Pons (tissue), 1 donor: ENCODE measurements at regions not wholly inside any gene's neighbourhood (a gene's known extent, or its start where the extent isn't known, plus 50 kb on each side); places are given as distances from the start of the nearest gene placed in this dataset.

Experiments used
- DNase-seq: peaks from one replicate; pipeline ENCODE4 v3.0.0-alpha.2; 2016; ENCODE audit warnings: low spot score

- no peak for DNase-seq
Measured at GRCh38 chr11:19595840-19596751, 116.5 kb upstream of the NAV2 start.

GRCh38 chr11:19595499-19595839, 117.2 kb upstream of the NAV2 start:
- no peak for DNase-seq

- no peak for DNase-seq
Measured at GRCh38 chr11:19594326-19594725, 118.3 kb upstream of the NAV2 start.

- DNase-seq, result no peak
Measured at GRCh38 chr11:19592842-19593241, 119.8 kb upstream of the NAV2 start.

GRCh38 chr11:19589567-19590260, 122.9 kb upstream of the NAV2 start:
- no peak for DNase-seq

- no peak for DNase-seq
Measured at GRCh38 chr11:19587979-19588378, 124.7 kb upstream of the NAV2 start.

GRCh38 chr11:19580646-19581045, 132.0 kb upstream of the NAV2 start:
- DNase-seq, result no peak

- DNase-seq, result no peak
Measured at GRCh38 chr11:19579957-19580356, 132.7 kb upstream of the NAV2 start.

GRCh38 chr11:19578871-19579270, 133.8 kb upstream of the NAV2 start:
- DNase-seq, result no peak

GRCh38 chr11:19577976-19578619, 134.5 kb upstream of the NAV2 start:
- no peak for DNase-seq

GRCh38 chr11:19577391-19577975, 135.2 kb upstream of the NAV2 start:
- no peak for DNase-seq

GRCh38 chr11:19576903-19577302, 135.7 kb upstream of the NAV2 start:
- DNase-seq, result no peak

GRCh38 chr11:19576054-19576453, 136.6 kb upstream of the NAV2 start:
- DNase-seq, result no peak

GRCh38 chr11:19574916-19575315, 137.7 kb upstream of the NAV2 start:
- no peak for DNase-seq

- no peak for DNase-seq
Measured at GRCh38 chr11:19573666-19574065, 139.0 kb upstream of the NAV2 start.

- DNase-seq, result no peak
Measured at GRCh38 chr11:19571906-19572305, 140.7 kb upstream of the NAV2 start.

GRCh38 chr11:19570889-19571288, 141.7 kb upstream of the NAV2 start:
- DNase-seq, result no peak

GRCh38 chr11:19567996-19568395, 144.6 kb upstream of the NAV2 start:
- no peak for DNase-seq

GRCh38 chr11:19566583-19567379, 145.9 kb upstream of the NAV2 start:
- no peak for DNase-seq

- DNase-seq, result no peak
Measured at GRCh38 chr11:19565639-19566038, 147.0 kb upstream of the NAV2 start.

GRCh38 chr11:19562156-19562555, 150.5 kb upstream of the NAV2 start:
- no peak for DNase-seq

- no peak for DNase-seq
Measured at GRCh38 chr11:19561011-19561410, 151.6 kb upstream of the NAV2 start.
